Activated T-cell treated with anti-CD3 and anti-CD28 coated beads, Interleukin-2, amount 50 U/mL, for 24 hours (primary cell): ENCODE measurements at regions not wholly inside any gene's neighbourhood (a gene's known extent, or its start where the extent isn't known, plus 50 kb on each side); places are given as distances from the start of the nearest gene placed in this dataset.

ENCODE experiments used
- DNase-seq: peaks from one replicate; pipeline ENCODE4 v3.0.0-alpha.2; 2020
- H3K27ac Mint-ChIP-seq: 2 replicates; pipeline ENCODE4 v1.8.0; 2020; ENCODE audit warnings: mild to moderate bottlenecking, mixed read lengths
- H3K27me3 Mint-ChIP-seq: 2 replicates; pipeline ENCODE4 v1.8.0; 2020; ENCODE audit warnings: mixed read lengths
- H3K36me3 Mint-ChIP-seq: 2 replicates; pipeline ENCODE4 v1.8.0; 2020; ENCODE audit warnings: low read depth, mixed read lengths
- H3K4me1 Mint-ChIP-seq: 2 replicates; pipeline ENCODE4 v1.8.0; 2020; ENCODE audit warnings: low read depth, mixed read lengths
- H3K4me3 Mint-ChIP-seq: 2 replicates; pipeline ENCODE4 v1.8.0; 2020; ENCODE audit warnings: mild to moderate bottlenecking, moderate library complexity, mixed read lengths
- H3K9me3 Mint-ChIP-seq: 2 replicates; pipeline ENCODE4 v1.8.0; 2020; ENCODE audit warnings: mixed read lengths

- Mint-ChIP-seq H3K4me3 (no peak overlapping the region), H3K9me3 (peaks cover 10% of the 10 kb centered on the region), H3K27me3 (no peaks in the 10 kb centered on the region), H3K27ac (no peak overlapping the region), H3K36me3 (no peaks in the 10 kb centered on the region), H3K4me1 (no peaks in the 10 kb centered on the region)
- DNase-seq: no peak
Observed at GRCh38 chr6:103895136-103895535, 964.6 kb downstream of the HACE1 start.

- Mint-ChIP-seq H3K4me3 (no peak overlapping the region), H3K27me3 (no peaks in the 10 kb centered on the region), H3K27ac (no peak overlapping the region), H3K36me3 (no peaks in the 10 kb centered on the region), H3K4me1 (no peaks in the 10 kb centered on the region), H3K9me3 (peaks cover 10% of the 10 kb centered on the region)
- DNase-seq: no peak
Observed at GRCh38 chr6:103893141-103893581, 966.6 kb downstream of the HACE1 start.

- no peak overlapping the region for H3K4me3 Mint-ChIP-seq
- no peaks in the 10 kb centered on the region for H3K36me3 Mint-ChIP-seq
- H3K27ac Mint-ChIP-seq: no peak overlapping the region
- H3K27me3 Mint-ChIP-seq: no peaks in the 10 kb centered on the region
- no peaks in the 10 kb centered on the region for H3K4me1 Mint-ChIP-seq
- DNase-seq: no peak
- H3K9me3 Mint-ChIP-seq: no peaks in the 10 kb centered on the region
Observed at GRCh38 chr6:103886951-103887350, 972.8 kb downstream of the HACE1 start.

GRCh38 chr6:103885446-103885845, 974.3 kb downstream of the HACE1 start:
- H3K36me3 Mint-ChIP-seq: no peaks in the 10 kb centered on the region
- no peak overlapping the region for H3K27ac Mint-ChIP-seq
- no peak for DNase-seq
- H3K9me3 Mint-ChIP-seq: peaks cover 3% of the 10 kb centered on the region
- H3K27me3 Mint-ChIP-seq: no peaks in the 10 kb centered on the region
- no peak overlapping the region for H3K4me3 Mint-ChIP-seq
- H3K4me1 Mint-ChIP-seq: no peaks in the 10 kb centered on the region

GRCh38 chr6:103879800-103880199, 979.9 kb downstream of the HACE1 start:
- H3K36me3 Mint-ChIP-seq: no peaks in the 10 kb centered on the region
- H3K4me1 Mint-ChIP-seq: no peaks in the 10 kb centered on the region
- H3K4me3 Mint-ChIP-seq: no peak overlapping the region
- H3K27ac Mint-ChIP-seq: no peak overlapping the region
- H3K9me3 Mint-ChIP-seq: peaks cover 8% of the 10 kb centered on the region
- H3K27me3 Mint-ChIP-seq: no peaks in the 10 kb centered on the region
- no peak for DNase-seq

GRCh38 chr6:103875221-103875620, 984.5 kb downstream of the HACE1 start:
- DNase-seq: no peak
- Mint-ChIP-seq H3K36me3 (no peaks in the 10 kb centered on the region), H3K27me3 (no peaks in the 10 kb centered on the region), H3K4me3 (no peak overlapping the region), H3K27ac (no peak overlapping the region), H3K9me3 (peaks cover 3% of the 10 kb centered on the region), H3K4me1 (no peaks in the 10 kb centered on the region)

GRCh38 chr6:103874575-103874974, 985.1 kb downstream of the HACE1 start:
- Mint-ChIP-seq H3K27ac (no peak overlapping the region), H3K4me1 (no peaks in the 10 kb centered on the region), H3K27me3 (no peaks in the 10 kb centered on the region), H3K9me3 (peaks cover 3% of the 10 kb centered on the region), H3K36me3 (no peaks in the 10 kb centered on the region), H3K4me3 (no peak overlapping the region)
- no peak for DNase-seq

- Mint-ChIP-seq H3K27me3 (no peaks in the 10 kb centered on the region), H3K36me3 (no peaks in the 10 kb centered on the region), H3K27ac (no peak overlapping the region), H3K9me3 (peaks cover 3% of the 10 kb centered on the region), H3K4me1 (no peaks in the 10 kb centered on the region), H3K4me3 (no peak overlapping the region)
- no peak for DNase-seq
Observed at GRCh38 chr6:103872678-103873077, 987.0 kb downstream of the HACE1 start.

- H3K36me3 Mint-ChIP-seq: no peaks in the 10 kb centered on the region
- no peak overlapping the region for H3K27ac Mint-ChIP-seq
- H3K4me3 Mint-ChIP-seq: no peak overlapping the region
- DNase-seq: no peak
- H3K27me3 Mint-ChIP-seq: no peaks in the 10 kb centered on the region
- no peaks in the 10 kb centered on the region for H3K4me1 Mint-ChIP-seq
- H3K9me3 Mint-ChIP-seq: peaks cover 3% of the 10 kb centered on the region
Observed at GRCh38 chr6:103872233-103872632, 987.5 kb downstream of the HACE1 start.

GRCh38 chr6:103870970-103871369, 988.7 kb downstream of the HACE1 start:
- Mint-ChIP-seq H3K4me3 (no peak overlapping the region), H3K9me3 (peaks cover 3% of the 10 kb centered on the region), H3K27me3 (no peaks in the 10 kb centered on the region), H3K36me3 (no peaks in the 10 kb centered on the region), H3K27ac (no peak overlapping the region), H3K4me1 (no peaks in the 10 kb centered on the region)
- no peak for DNase-seq

GRCh38 chr6:103862297-103862696, 997.4 kb downstream of the HACE1 start:
- Mint-ChIP-seq H3K4me1 (no peaks in the 10 kb centered on the region), H3K27ac (no peak overlapping the region), H3K27me3 (no peaks in the 10 kb centered on the region), H3K36me3 (no peaks in the 10 kb centered on the region), H3K4me3 (no peak overlapping the region), H3K9me3 (no peaks in the 10 kb centered on the region)
- DNase-seq: no peak

GRCh38 chr6:103858003-103858402, 1001.7 kb downstream of the HACE1 start:
- DNase-seq: no peak
- H3K27me3 Mint-ChIP-seq: no peaks in the 10 kb centered on the region

GRCh38 chr6:103855750-103856149, 1004.0 kb downstream of the HACE1 start:
- H3K4me1 Mint-ChIP-seq: no peaks in the 10 kb centered on the region
- no peaks in the 10 kb centered on the region for H3K9me3 Mint-ChIP-seq
- no peak overlapping the region for H3K27ac Mint-ChIP-seq
- no peaks in the 10 kb centered on the region for H3K27me3 Mint-ChIP-seq
- DNase-seq: no peak
- H3K36me3 Mint-ChIP-seq: no peaks in the 10 kb centered on the region
- H3K4me3 Mint-ChIP-seq: no peak overlapping the region

More at GRCh38 chr6:103858003-103858402, 1001.7 kb downstream of the HACE1 start:
- H3K36me3 Mint-ChIP-seq: no peaks in the 10 kb centered on the region
- H3K27ac Mint-ChIP-seq: no peak overlapping the region
- H3K9me3 Mint-ChIP-seq: no peaks in the 10 kb centered on the region
- no peaks in the 10 kb centered on the region for H3K4me1 Mint-ChIP-seq
- H3K4me3 Mint-ChIP-seq: no peak overlapping the region

- no peaks in the 10 kb centered on the region for H3K4me1 Mint-ChIP-seq
- H3K27ac Mint-ChIP-seq: no peak overlapping the region
- no peaks in the 10 kb centered on the region for H3K9me3 Mint-ChIP-seq
- no peak for DNase-seq
- H3K4me3 Mint-ChIP-seq: no peak overlapping the region
- H3K36me3 Mint-ChIP-seq: no peaks in the 10 kb centered on the region
- H3K27me3 Mint-ChIP-seq: no peaks in the 10 kb centered on the region
Observed at GRCh38 chr6:103854059-103854458, 1005.7 kb downstream of the HACE1 start.

- no peak for DNase-seq
- H3K36me3 Mint-ChIP-seq: no peaks in the 10 kb centered on the region
- H3K9me3 Mint-ChIP-seq: peaks cover 3% of the 10 kb centered on the region
- H3K4me1 Mint-ChIP-seq: no peaks in the 10 kb centered on the region
- no peak overlapping the region for H3K27ac Mint-ChIP-seq
- no peaks in the 10 kb centered on the region for H3K27me3 Mint-ChIP-seq
- H3K4me3 Mint-ChIP-seq: no peak overlapping the region
Observed at GRCh38 chr6:103838457-103838856, 1021.3 kb downstream of the HACE1 start.

GRCh38 chr6:103826209-103826608, 1033.5 kb downstream of the HACE1 start:
- Mint-ChIP-seq H3K9me3 (peaks cover 8% of the 10 kb centered on the region), H3K27ac (no peak overlapping the region), H3K27me3 (no peaks in the 10 kb centered on the region), H3K4me1 (no peaks in the 10 kb centered on the region), H3K4me3 (no peak overlapping the region), H3K36me3 (no peaks in the 10 kb centered on the region)
- DNase-seq: no peak
